WERI-Rb-1 (cell line): ENCODE measurements at regions not wholly inside any gene's neighbourhood (a gene's known extent, or its start where the extent isn't known, plus 50 kb on each side); places are given as distances from the start of the nearest gene placed in this dataset.
"Not testable (repeated sequence)": the region's sequence is repeated elsewhere in the genome, so short reads cannot be mapped to it uniquely, and the experiment has no call there.

Experiments
- DNase-seq: peaks from one replicate; pipeline ENCODE4 v3.0.0-alpha.2; 2020
- H3K27ac ChIP-seq: fragments of 250-450 bp; sonication (Bioruptor Pico); 2 replicates; pipeline ENCODE4 v1.5.1; 2020; ENCODE audit warnings: mild to moderate bottlenecking, moderate library complexity
- H3K27me3 ChIP-seq: fragments of 250-450 bp; sonication (Bioruptor Pico); 2 replicates; pipeline ENCODE4 v1.5.1; 2021; ENCODE audit warnings: mild to moderate bottlenecking, low read depth, moderate library complexity; ENCODE audit not compliant: insufficient read depth, severe bottlenecking
- H3K36me3 ChIP-seq: fragments of 250-450 bp; sonication (Bioruptor Pico); 2 replicates; pipeline ENCODE4 v1.5.1; 2020; ENCODE audit warnings: mild to moderate bottlenecking, moderate library complexity
- H3K4me3 ChIP-seq: 2 replicates; pipeline ENCODE4 v1.5.1; 2011; ENCODE audit warnings: low read depth, mild to moderate bottlenecking, control low read depth, low read length
- H3K9me3 ChIP-seq: fragments of 250-450 bp; sonication (Bioruptor Pico); 2 replicates; pipeline ENCODE4 v1.5.1; 2021; ENCODE audit warnings: mild to moderate bottlenecking, moderate library complexity; ENCODE audit not compliant: severe bottlenecking
- CTCF ChIP-seq: IDR thresholded peaks from 2 replicates; pipeline ENCODE4 v1.5.1; 2011; ENCODE audit warnings: low read depth, mild to moderate bottlenecking, control low read depth, inconsistent platforms, low read length

- Histone ChIP-seq H3K27ac (no peak overlapping the region), H3K4me3 (no peak overlapping the region), H3K36me3 (no peaks in the 10 kb centered on the region), H3K27me3 (no peaks in the 10 kb centered on the region), H3K9me3 (no peaks in the 10 kb centered on the region)
- no peak for TF ChIP-seq CTCF
- no peak for DNase-seq
Observed at GRCh38 chr6:62775427-62776022, 435.7 kb upstream of the FKBP1C start.

- not testable (repeated sequence) for H3K9me3 ChIP-seq, H3K36me3 ChIP-seq, DNase-seq, H3K27me3 ChIP-seq, H3K4me3 ChIP-seq, H3K27ac ChIP-seq
Observed at GRCh38 chr6:62766174-62766573, 445.1 kb upstream of the FKBP1C start.

- H3K36me3 ChIP-seq, result no peaks in the 10 kb centered on the region
- H3K27ac ChIP-seq, result no peak overlapping the region
- H3K9me3 ChIP-seq, result no peaks in the 10 kb centered on the region
- H3K4me3 ChIP-seq, result no peak overlapping the region
- TF ChIP-seq CTCF, result no peak
- DNase-seq, result no peak
- no peaks in the 10 kb centered on the region for H3K27me3 ChIP-seq
Observed at GRCh38 chr6:62764841-62765240, 446.4 kb upstream of the FKBP1C start.

GRCh38 chr6:62763125-62763912 lies 447.9 kb upstream of the FKBP1C start:
- H3K27me3 ChIP-seq, result no peaks in the 10 kb centered on the region
- TF ChIP-seq CTCF, result no peak
- DNase-seq, result no peak
- H3K4me3 ChIP-seq, result no peak overlapping the region
- no peaks in the 10 kb centered on the region for H3K36me3 ChIP-seq
- no peaks in the 10 kb centered on the region for H3K9me3 ChIP-seq
- H3K27ac ChIP-seq, result no peak overlapping the region

GRCh38 chr6:62746968-62747367 lies 460.9 kb upstream of the KHDRBS2 start:
- Histone ChIP-seq H3K27me3 (no peaks in the 10 kb centered on the region), H3K4me3 (no peak overlapping the region), H3K36me3 (no peaks in the 10 kb centered on the region), H3K27ac (no peak overlapping the region), H3K9me3 (no peaks in the 10 kb centered on the region)
- DNase-seq, result no peak
- TF ChIP-seq CTCF, result no peak

GRCh38 chr6:62746161-62746560 lies 460.1 kb upstream of the KHDRBS2 start:
- Histone ChIP-seq H3K9me3 (no peaks in the 10 kb centered on the region), H3K4me3 (no peak overlapping the region), H3K36me3 (no peaks in the 10 kb centered on the region), H3K27me3 (no peaks in the 10 kb centered on the region), H3K27ac (no peak overlapping the region)
- DNase-seq, result no peak
- no peak for TF ChIP-seq CTCF
